PC-3 (cell line): ENCODE measurements at regions not wholly inside any gene's neighbourhood (a gene's known extent, or its start where the extent isn't known, plus 50 kb on each side); places are given as distances from the start of the nearest gene placed in this dataset.

Experiments used
- ATAC-seq: fragments of 200-7000 bp; cut with Tn5 transposase; 2 replicates; pipeline ENCODE4 v1.9.1; 2020; ENCODE audit warnings: mild to moderate bottlenecking, moderate library complexity
- BruUV-seq: library from RNA; stranded (reverse); fragments of 400-500 nt; replicated peaks from 2 replicates; lab custom pipeline; 2021; lab: Mats Ljungman, UMichigan
- CTCF ChIA-PET: fragments of 300-600 bp; sonication (Branson Sonifier 250); formaldehyde crosslinking; loops from one replicate; lab custom pipeline; 2022; ENCODE audit warnings: antibody characterized with exemption; lab: Charles Lee
- POLR2A ChIA-PET: fragments of 300-600 bp; sonication (Branson Sonifier 250); formaldehyde crosslinking; loops from one replicate; lab custom pipeline; 2022; ENCODE audit warnings: antibody characterized with exemption; ENCODE audit not compliant: unreplicated experiment; lab: Charles Lee
- DNase-seq: peaks from one replicate; pipeline ENCODE4 v3.0.0-alpha.2; 2015
- H2AFZ ChIP-seq: fragments of 300-600 bp; sonication (generic); 2 replicates; pipeline ENCODE4 v1.6.0; 2016; ENCODE audit warnings: antibody characterized with exemption, low read length
- H3F3A ChIP-seq: fragments of 300-600 bp; sonication (generic); one replicate; pipeline ENCODE4 v1.6.0; 2017; ENCODE audit warnings: antibody characterized with exemption, low read length, control low read depth, mild to moderate bottlenecking; ENCODE audit not compliant: unreplicated experiment
- H3K27ac ChIP-seq: fragments of 300-600 bp; sonication (generic); 2 replicates; pipeline ENCODE4 v1.5.1; 2016; ENCODE audit warnings: mild to moderate bottlenecking, low read length
- H3K27me3 ChIP-seq: fragments of 300-600 bp; sonication (generic); 2 replicates; pipeline ENCODE4 v1.6.1; 2016; ENCODE audit warnings: low read length, mixed read lengths
- H3K36me3 ChIP-seq: fragments of 300-600 bp; sonication (generic); 2 replicates; pipeline ENCODE4 v1.6.1; 2016; ENCODE audit warnings: low read depth, mixed run types, low read length, mixed read lengths
- H3K4me1 ChIP-seq: fragments of 300-600 bp; sonication (generic); 2 replicates; pipeline ENCODE4 v1.5.1; 2016; ENCODE audit warnings: low read length; ENCODE audit not compliant: insufficient read depth
- H3K4me2 ChIP-seq: fragments of 300-600 bp; sonication (generic); 2 replicates; pipeline ENCODE4 v1.6.0; 2016; ENCODE audit warnings: low read length
- H3K4me3 ChIP-seq: fragments of 300-600 bp; sonication (generic); 2 replicates; pipeline ENCODE4 v1.5.1; 2016; ENCODE audit warnings: mild to moderate bottlenecking, low read length, mixed read lengths
- H3K79me2 ChIP-seq: fragments of 300-600 bp; sonication (generic); 2 replicates; pipeline ENCODE4 v1.6.1; 2017; ENCODE audit warnings: low read length, mixed read lengths
- H3K9ac ChIP-seq: fragments of 300-600 bp; sonication (generic); 2 replicates; pipeline ENCODE4 v1.6.0; 2016; ENCODE audit warnings: mild to moderate bottlenecking, low read length
- H3K9me2 ChIP-seq: fragments of 300-600 bp; sonication (generic); replicated peaks from 2 replicates; pipeline ENCODE4 v1.6.1; 2016; ENCODE audit warnings: mixed run types, low read length, mixed read lengths
- H3K9me3 ChIP-seq: fragments of 300-600 bp; sonication (generic); 2 replicates; pipeline ENCODE4 v1.6.1; 2016; ENCODE audit warnings: low read length, mixed read lengths
- H4K20me1 ChIP-seq: fragments of 300-600 bp; sonication (generic); 2 replicates; pipeline ENCODE4 v1.6.1; 2016; ENCODE audit warnings: low read length, mixed read lengths
- CTCF ChIP-seq: fragments of 300-600 bp; sonication (generic); conservative IDR thresholded peaks from 2 replicates; pipeline ENCODE4 v1.5.1; 2017; ENCODE audit warnings: antibody characterized with exemption, low read depth, mild to moderate bottlenecking, low read length
- EZH2 ChIP-seq: fragments of 300-600 bp; sonication (generic); IDR thresholded peaks from one replicate; pipeline ENCODE4 v1.6.1; 2017; ENCODE audit warnings: antibody characterized with exemption, mild to moderate bottlenecking, low read length; ENCODE audit not compliant: unreplicated experiment
- EZH2phosphoT487 ChIP-seq: fragments of 300-600 bp; sonication (generic); IDR thresholded peaks from 2 replicates; pipeline ENCODE4 v1.6.1; 2018; ENCODE audit warnings: mild to moderate bottlenecking, antibody characterized with exemption, low read length, borderline replicate concordance
- intact Hi-C: fragments of 100-400 bp; cut with micrococcal nuclease; formaldehyde crosslinking; loops from 2 replicates; pipeline ENCODE4 v1.9.0; 2023

GRCh38 chr5:28286566-28286965 is 1248.2 kb upstream of the CDH9 start:
- H3K27ac ChIP-seq: no peak overlapping the region
- H3K4me1 ChIP-seq: no peaks in the 10 kb centered on the region
- intact Hi-C loops: no loop called here
- CTCF ChIA-PET: no interaction called here
- H3K9me3 ChIP-seq: no peaks in the 10 kb centered on the region
- POLR2A ChIA-PET: no interaction called here
- ATAC-seq (no peak), DNase-seq (no peak)
- no peak overlapping the region; the same call in 1 of the 2 replicates for H3K4me2 ChIP-seq
- no peak overlapping the region for H3K9ac ChIP-seq
- BruUV-seq: no TSS peak
- H4K20me1 ChIP-seq: no peaks in the 10 kb centered on the region
- no peak overlapping the region for H3K4me3 ChIP-seq
- H3K36me3 ChIP-seq: no peaks in the 10 kb centered on the region
- H3K9me2 ChIP-seq: 0 out of 2 replicates have a peak, but pooled peaks cover 4% of the 10 kb centered on the region
- no peaks in the 10 kb centered on the region for H3K79me2 ChIP-seq
- TF ChIP-seq EZH2phosphoT487: no peak
- no peak for TF ChIP-seq EZH2
- no peak for TF ChIP-seq CTCF
- H2AFZ ChIP-seq: no peak overlapping the region
- H3K27me3 ChIP-seq: no peaks in the 10 kb centered on the region
- no peaks in the 10 kb centered on the region for H3F3A ChIP-seq

GRCh38 chr5:28284788-28285187 is 1246.4 kb upstream of the CDH9 start:
- Histone ChIP-seq H3K4me1 (no peaks in the 10 kb centered on the region), H3K79me2 (no peaks in the 10 kb centered on the region), H3F3A (no peaks in the 10 kb centered on the region), H3K9me2 (no peaks in the 10 kb centered on the region), H3K9me3 (no peaks in the 10 kb centered on the region), H3K4me3 (no peak overlapping the region), H2AFZ (no peak overlapping the region), H3K4me2 (no peak overlapping the region), H3K9ac (no peak overlapping the region), H3K27me3 (no peaks in the 10 kb centered on the region), H4K20me1 (no peaks in the 10 kb centered on the region), H3K27ac (no peak overlapping the region), H3K36me3 (no peaks in the 10 kb centered on the region)
- no peak for DNase-seq
- BruUV-seq: no TSS peak
- no peak for ATAC-seq
- intact Hi-C loops: no loop called here
- TF ChIP-seq EZH2phosphoT487: no peak
- no peak for TF ChIP-seq EZH2
- TF ChIP-seq CTCF: no peak
- POLR2A ChIA-PET: no interaction called here
- CTCF ChIA-PET: no interaction called here

GRCh38 chr5:28281351-28281750 is 1243.0 kb upstream of the CDH9 start:
- Histone ChIP-seq H3K27me3 (no peaks in the 10 kb centered on the region), H4K20me1 (no peaks in the 10 kb centered on the region), H3K4me2 (no peak overlapping the region), H3K9me2 (no peaks in the 10 kb centered on the region), H3K4me3 (no peak overlapping the region), H3K36me3 (no peaks in the 10 kb centered on the region), H3F3A (no peaks in the 10 kb centered on the region), H3K79me2 (no peaks in the 10 kb centered on the region), H3K4me1 (no peaks in the 10 kb centered on the region), H3K9me3 (no peaks in the 10 kb centered on the region), H3K9ac (no peak overlapping the region), H3K27ac (no peak overlapping the region), H2AFZ (0 out of 2 replicates have a peak overlapping the region, but pooled peaks have one; percentile 11)
- ChIA-PET POLR2A (no interaction called here), CTCF (no interaction called here)
- DNase-seq (peak; percentile 37), ATAC-seq (no peak)
- no TSS peak for BruUV-seq
- TF ChIP-seq CTCF: no peak
- TF ChIP-seq EZH2phosphoT487: no peak
- TF ChIP-seq EZH2: no peak
- intact Hi-C loops: no loop called here
